BJ (cell line): ENCODE measurements at regions not wholly inside any gene's neighbourhood (a gene's known extent, or its start where the extent isn't known, plus 50 kb on each side); places are given as distances from the start of the nearest gene placed in this dataset.
"Not testable (repeated sequence)": the region's sequence is repeated elsewhere in the genome, so short reads cannot be mapped to it uniquely, and the experiment has no call there.

Source experiments
- CTCF ChIA-PET: fragments of 350-600 bp; formaldehyde crosslinking; extraction: SDS; loops from one replicate; lab custom pipeline; 2021; ENCODE audit warnings: antibody characterized with exemption, inconsistent platforms; lab: Yijun Ruan, JAX
- POLR2A ChIA-PET: fragments of 300-600 bp; sonication (Branson Sonifier 250); formaldehyde crosslinking; extraction: SDS; loops from one replicate; lab custom pipeline; 2021; ENCODE audit warnings: antibody characterized with exemption; lab: Charles Lee
- DNase-seq: peaks from one replicate; pipeline ENCODE4 v3.0.0-alpha.2; 2011; ENCODE audit warnings: low read depth
- H3K27me3 ChIP-seq: 2 replicates; pipeline ENCODE4 v1.6.0; 2011; ENCODE audit warnings: low read length; ENCODE audit not compliant: control insufficient read depth, insufficient read depth
- H3K36me3 ChIP-seq: 2 replicates; pipeline ENCODE4 v1.5.1; 2011; ENCODE audit warnings: low read length; ENCODE audit not compliant: control insufficient read depth, insufficient read depth
- H3K4me3 ChIP-seq: 2 replicates; pipeline ENCODE4 v1.5.1; 2011; ENCODE audit warnings: low read depth, mild to moderate bottlenecking, control low read depth, low read length
- CTCF ChIP-seq: IDR thresholded peaks from 2 replicates; pipeline ENCODE4 v1.5.1; 2011; ENCODE audit warnings: low read depth, mild to moderate bottlenecking, control low read depth, inconsistent platforms, low read length, moderate library complexity; ENCODE audit not compliant: insufficient read depth

GRCh38 chr4:31239886-31240285 lies 519.7 kb downstream of the PCDH7 start:
- POLR2A ChIA-PET: no interaction called here
- Histone ChIP-seq H3K36me3 (no peaks in the 10 kb centered on the region), H3K4me3 (no peak overlapping the region), H3K27me3 (no peaks in the 10 kb centered on the region)
- DNase-seq: no peak
- CTCF ChIA-PET: no interaction called here
- no peak for TF ChIP-seq CTCF

GRCh38 chr4:31241504-31242106 lies 521.4 kb downstream of the PCDH7 start:
- no peak for TF ChIP-seq CTCF

GRCh38 chr4:31246856-31247255 lies 526.7 kb downstream of the PCDH7 start:
- H3K27me3 ChIP-seq: no peaks in the 10 kb centered on the region
- H3K4me3 ChIP-seq: no peak overlapping the region
- DNase-seq: peak; percentile 17
- ChIA-PET POLR2A (no interaction called here), CTCF (no interaction called here)
- TF ChIP-seq CTCF: no peak
- no peaks in the 10 kb centered on the region for H3K36me3 ChIP-seq

More at GRCh38 chr4:31241504-31242106, 521.4 kb downstream of the PCDH7 start:
- DNase-seq: no peak
- ChIA-PET CTCF (no interaction called here), POLR2A (no interaction called here)
- Histone ChIP-seq H3K4me3 (no peak overlapping the region), H3K27me3 (no peaks in the 10 kb centered on the region), H3K36me3 (no peaks in the 10 kb centered on the region)

GRCh38 chr4:31259119-31259518 lies 539.0 kb downstream of the PCDH7 start:
- no peak for DNase-seq
- H3K27me3 ChIP-seq: no peaks in the 10 kb centered on the region
- ChIA-PET CTCF (no interaction called here), POLR2A (no interaction called here)
- TF ChIP-seq CTCF: no peak
- H3K36me3 ChIP-seq: no peaks in the 10 kb centered on the region
- no peak overlapping the region for H3K4me3 ChIP-seq

- CTCF ChIA-PET: no interaction called here
- no peak overlapping the region for H3K4me3 ChIP-seq
- no peaks in the 10 kb centered on the region for H3K27me3 ChIP-seq
- DNase-seq: no peak
- no peaks in the 10 kb centered on the region for H3K36me3 ChIP-seq
- POLR2A ChIA-PET: no interaction called here
- no peak for TF ChIP-seq CTCF
Measured at GRCh38 chr4:31261632-31262031, 541.5 kb downstream of the PCDH7 start.

- H3K4me3 ChIP-seq, POLR2A ChIA-PET, CTCF ChIA-PET, DNase-seq, H3K27me3 ChIP-seq, H3K36me3 ChIP-seq: not testable (repeated sequence)
Measured at GRCh38 chr4:31266094-31266493, 545.9 kb downstream of the PCDH7 start.
